Frontal cortex (tissue), 3 donors: ENCODE measurements at regions not wholly inside any gene's neighbourhood (a gene's known extent, or its start where the extent isn't known, plus 50 kb on each side); places are given as distances from the start of the nearest gene placed in this dataset.
"Not testable (repeated sequence)": the region's sequence is repeated elsewhere in the genome, so short reads cannot be mapped to it uniquely, and the experiment has no call there.

Experiments used
- DNase-seq, 2 donors: peaks; one replicate each; pipeline ENCODE4 v3.0.0; 2012; ENCODE audit warnings: low spot score in 2 of 2
- FAIRE-seq: peaks from 2 replicates; lab custom pipeline; 2012; peaks lifted over from hg19 to GRCh38; lab: Jason Lieb, UNC
- donor health status: control.
- donor health status: control.
- donor health status: control.

DNA sequence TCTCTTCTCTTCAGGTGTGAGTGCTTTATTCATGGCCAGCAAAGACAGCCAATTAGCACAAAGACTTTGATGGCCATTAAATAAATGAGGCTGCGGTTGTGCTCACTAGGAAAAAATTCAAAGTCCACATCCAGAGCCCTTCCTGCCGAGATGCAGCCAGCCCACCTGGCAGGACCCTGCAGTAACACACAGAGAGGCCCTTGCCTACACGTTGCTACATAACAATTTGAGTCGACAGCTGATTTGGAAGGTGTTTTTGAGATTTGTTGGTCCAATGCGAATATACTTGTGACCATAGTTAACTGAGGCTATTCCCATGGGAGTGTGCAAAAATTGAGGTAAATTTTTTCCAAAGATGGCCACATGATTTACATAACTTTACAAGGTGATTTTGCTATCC, 605.4 kb upstream of the HTR1E start:
- FAIRE-seq = no peak
- no peak for DNase-seq

DNA sequence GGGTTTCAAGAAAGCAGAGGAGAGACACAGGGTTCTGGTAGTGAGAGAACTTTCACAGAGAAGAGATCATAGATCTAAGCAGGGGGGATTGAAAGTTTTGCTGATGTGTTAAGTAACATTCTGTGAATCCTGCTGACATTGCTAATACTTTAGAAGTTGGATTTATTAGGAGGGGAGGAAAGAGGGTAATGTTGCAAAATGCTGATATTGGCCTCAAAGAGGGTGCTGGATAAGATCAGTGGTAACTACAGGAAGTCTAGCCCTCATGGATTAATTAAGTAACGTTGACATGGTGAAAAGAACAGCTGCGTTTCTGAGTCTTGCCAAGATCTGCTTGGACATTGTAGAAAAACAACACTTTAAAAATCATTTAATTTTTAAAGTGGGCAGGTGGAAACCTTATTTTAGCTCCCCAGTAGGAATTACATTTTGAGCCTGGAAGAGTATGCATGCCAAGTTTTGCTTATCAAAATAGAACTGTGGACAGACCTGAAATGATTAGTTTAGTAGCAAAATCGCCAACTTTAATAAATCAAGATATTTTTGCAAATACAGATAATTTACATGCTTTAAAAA, 606.0 kb upstream of the HTR1E start:
- FAIRE-seq = no peak

DNA sequence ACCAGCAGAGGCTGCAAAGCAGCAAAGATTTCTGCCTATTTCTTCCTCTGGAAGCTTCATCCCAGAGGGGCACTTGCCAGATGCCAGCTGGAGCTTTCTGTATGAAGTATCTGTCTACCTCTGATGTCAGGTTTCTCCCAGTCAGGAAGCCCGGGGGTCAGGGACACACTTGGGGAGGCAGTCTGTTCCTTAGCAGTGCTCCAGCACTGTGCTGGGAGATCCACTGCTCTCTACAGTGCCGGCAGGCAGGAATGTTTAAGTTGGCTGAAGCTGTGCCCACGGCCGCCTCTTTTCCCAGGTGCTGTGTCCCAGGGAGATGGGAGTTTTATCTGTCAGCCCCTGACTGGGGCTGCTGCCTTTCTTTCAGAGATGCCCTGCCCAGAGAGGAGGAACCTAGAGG, 631.1 kb upstream of the HTR1E start:
- FAIRE-seq (no peak), DNase-seq (no peak)

More for the DNA sequence above, 606.0 kb upstream of the HTR1E start:
- no peak for DNase-seq

DNA sequence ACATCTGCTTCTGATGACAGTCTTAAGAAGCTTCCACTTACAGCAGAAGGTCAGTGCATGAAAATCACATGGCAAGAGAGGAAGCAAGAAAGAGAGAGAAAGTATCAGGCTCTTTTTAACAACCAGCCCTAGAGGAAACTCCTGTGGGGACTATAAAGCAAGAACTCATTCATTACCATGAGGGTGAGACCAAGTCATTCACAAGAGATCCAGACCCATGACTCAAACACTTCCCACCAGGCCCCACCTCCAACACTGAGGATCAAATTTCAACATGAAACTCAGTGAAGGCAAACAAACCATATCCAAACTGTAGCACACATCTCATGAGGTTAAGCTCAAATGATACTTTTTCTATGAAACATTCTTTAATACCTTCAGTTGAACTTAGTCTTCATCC, 643.2 kb upstream of the SYNCRIP start:
- DNase-seq (no peak), FAIRE-seq (no peak)

DNA sequence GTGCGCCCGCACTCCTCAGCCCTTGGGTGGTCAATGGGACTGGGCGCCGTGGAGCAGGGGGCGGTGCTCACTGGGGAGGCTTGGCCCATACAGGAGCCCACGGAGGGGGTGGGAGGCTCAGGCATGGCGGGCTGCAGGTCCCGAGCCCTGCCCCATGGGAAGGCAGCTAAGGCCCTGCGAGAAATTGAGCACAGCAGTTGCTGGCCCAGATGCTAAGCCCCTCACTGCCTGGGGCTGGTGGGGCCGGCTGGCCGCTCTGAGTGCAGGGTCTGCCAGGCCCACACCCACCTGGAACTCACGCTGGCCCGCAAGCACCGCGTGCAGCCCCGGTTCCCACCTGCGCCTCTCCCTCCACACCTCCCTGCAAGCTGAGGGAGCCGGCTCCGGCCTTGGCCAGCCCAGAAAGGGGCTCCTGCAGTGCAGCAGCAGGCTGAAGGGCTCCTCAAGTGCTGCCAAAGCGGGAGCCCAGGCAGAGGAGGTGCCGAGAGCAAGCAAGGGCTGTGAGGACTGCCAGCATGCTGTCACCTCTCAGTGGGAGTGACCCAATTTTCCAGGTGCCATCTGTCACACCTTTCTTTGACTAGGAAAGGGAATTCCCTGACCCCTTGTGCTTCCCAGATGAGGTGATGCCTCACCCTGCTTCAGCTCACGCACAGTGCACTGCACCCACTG, 642.3 kb upstream of the SYNCRIP start:
- FAIRE-seq, DNase-seq: not testable (repeated sequence)

DNA sequence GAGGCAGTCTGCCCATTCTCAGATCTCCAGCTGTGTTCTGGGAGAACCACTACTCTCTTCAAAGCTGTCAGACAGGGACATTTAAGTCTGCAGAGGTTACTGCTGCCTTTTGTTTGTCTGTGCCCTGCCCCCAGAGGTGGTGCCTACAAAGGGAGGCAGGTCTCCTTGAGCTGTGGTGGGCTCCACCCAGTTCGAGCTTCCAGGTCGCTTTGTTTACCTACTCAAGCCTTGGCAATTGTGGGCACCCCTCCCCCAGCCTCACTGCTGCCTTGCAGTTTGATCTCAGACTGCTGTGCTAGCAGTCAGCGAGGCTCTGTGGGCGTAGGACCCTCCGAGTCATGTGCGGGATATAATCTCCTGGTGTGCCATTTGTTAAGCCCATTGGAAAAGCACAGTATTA, 640.9 kb upstream of the SYNCRIP start:
- not testable (repeated sequence) for DNase-seq, FAIRE-seq

DNA sequence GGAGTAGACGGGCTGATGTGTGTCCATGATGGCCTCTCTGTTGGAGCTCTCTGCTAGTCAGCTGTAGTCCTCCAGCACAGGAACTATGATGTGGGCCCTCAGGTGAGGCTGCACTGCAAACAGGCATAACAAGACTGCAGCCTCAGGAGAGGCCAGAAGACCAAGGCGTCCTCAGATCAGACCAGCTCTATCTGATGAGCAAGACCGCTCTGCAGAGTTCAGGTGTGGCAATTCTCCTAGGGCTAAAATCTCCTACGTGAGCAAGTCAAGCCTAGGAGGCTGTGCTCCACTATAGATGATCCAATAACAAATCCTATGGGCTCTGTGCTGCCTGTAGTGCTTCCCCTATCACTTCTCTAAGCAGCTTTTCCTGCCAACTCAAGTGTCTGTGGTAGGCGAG, 633.4 kb upstream of the SYNCRIP start:
- DNase-seq = no peak
- FAIRE-seq = no peak

DNA sequence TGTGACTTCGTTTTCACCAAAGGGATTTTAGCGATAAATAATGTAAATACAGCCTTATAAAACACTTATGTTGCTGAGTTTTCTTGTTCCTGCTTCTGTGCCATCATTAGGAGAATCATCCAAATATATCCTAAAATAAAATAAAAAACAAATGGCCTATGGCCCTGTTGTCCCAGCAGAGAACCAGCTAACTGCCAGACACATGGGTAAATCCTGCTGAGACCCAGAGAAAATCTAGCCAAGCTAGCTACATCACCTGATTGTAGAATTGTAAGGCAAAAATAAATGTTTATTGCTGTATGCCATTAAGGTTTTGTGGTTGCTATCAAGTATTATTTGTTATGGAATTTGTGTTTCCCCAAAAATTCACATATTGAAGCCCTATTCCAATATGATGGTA, 631.2 kb upstream of the SYNCRIP start:
- DNase-seq (no peak), FAIRE-seq (no peak)

DNA sequence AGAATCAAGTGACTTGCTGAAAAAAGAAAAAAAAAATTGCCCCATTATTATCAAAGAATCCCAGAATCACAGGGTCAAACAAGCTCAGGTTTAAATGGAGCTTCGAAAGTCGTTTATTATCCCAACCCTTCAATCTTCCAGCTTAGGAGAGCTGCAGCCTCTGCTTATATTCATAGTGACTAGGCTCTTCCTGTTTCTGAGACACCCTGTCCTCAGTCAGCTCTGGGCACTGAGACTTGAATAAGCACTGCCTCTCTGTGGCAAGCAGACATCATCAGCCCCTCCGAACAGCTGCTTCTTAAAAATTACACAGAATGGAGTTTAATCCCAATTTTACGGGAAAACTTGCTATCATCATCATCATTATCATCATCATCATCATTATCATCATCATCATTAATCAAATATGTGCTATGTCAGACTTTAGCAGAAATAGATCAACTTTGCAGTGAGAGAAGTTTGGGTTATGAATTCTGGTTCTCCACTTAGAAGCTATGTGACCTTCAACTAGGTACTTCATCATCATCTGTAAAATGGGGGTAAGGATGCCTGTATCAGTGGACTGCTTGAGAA, 614.0 kb upstream of the SYNCRIP start:
- no peak for FAIRE-seq
- no peak for DNase-seq

DNA sequence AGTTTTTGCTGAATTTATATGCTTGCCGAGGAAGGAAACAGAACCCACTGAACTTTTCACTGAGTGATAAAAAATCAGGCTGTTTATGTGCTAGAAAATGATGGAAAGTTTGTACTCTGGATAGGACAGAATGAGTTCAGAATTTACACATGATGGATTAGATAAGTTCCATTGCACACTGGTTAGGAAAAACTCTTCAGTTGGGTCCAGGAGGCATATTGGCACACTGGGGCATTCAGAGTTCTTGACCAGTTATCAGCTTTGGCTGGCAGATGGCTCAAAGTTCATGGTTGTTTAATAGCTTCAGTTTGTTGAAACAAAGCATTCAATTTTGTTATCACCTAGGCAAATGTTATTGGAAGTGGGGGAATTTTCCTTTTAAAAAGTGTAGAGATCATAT, 613.3 kb upstream of the SYNCRIP start:
- DNase-seq = no peak
- no peak for FAIRE-seq

DNA sequence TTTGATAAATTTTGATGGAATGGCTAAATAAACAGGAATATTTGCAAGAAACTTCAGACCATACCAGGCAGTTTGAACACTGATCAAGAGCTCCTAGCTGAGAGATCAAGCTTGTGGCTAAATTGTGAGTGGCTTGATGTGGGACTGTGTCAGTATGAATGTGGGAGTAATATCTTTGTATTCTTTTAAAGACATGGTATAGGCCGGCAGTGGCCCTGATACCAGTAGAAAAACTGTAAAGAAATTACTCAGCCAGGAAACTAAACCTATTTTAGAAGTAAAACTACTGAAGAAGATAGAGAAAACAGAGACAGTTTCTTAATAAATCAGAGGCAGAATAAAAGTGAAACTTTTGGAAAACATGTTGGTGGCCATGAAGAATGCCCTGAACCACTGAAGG, 608.4 kb upstream of the SYNCRIP start:
- DNase-seq (no peak), FAIRE-seq (no peak)

DNA sequence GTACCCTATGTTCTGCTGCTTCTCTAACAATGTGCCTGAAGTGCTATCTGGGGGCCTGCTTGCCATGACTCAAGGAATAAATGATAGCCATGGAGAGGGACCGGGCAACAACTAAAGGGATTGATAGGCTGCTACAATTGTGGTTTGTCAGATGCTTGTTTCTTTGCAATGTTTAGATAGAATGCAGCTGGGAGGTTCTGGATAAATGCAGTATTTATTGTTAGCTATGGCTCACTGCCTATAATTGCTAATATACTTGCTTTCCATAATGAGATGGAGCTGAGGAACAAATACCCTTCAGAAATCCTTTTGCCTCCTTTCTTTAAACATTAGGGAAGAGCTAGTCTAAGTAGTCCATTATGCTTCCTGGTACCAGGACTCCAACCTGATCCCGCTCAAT, 575.2 kb upstream of the SYNCRIP start:
- FAIRE-seq = no peak

DNA sequence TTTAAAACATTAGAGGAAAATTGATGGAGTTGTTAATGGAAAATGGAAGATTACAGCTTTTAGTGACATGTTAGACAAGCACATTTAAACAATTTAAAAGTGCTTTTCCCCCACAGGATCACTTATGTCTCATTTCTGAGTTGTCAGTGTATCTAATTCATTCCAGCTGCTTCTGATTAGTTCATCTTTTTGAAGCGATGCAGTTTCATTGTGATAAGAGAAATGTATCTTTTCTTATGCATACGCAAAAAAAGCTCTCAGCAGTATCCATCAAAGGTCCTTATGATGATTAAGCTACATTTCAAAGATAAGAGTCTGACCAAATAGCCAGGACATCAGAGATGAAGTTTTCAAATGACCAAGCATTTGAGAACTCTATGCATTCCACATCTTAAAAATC, 572.6 kb upstream of the SYNCRIP start:
- FAIRE-seq (no peak), DNase-seq (no peak)

More for the DNA sequence above, 575.2 kb upstream of the SYNCRIP start:
- DNase-seq = no peak

DNA sequence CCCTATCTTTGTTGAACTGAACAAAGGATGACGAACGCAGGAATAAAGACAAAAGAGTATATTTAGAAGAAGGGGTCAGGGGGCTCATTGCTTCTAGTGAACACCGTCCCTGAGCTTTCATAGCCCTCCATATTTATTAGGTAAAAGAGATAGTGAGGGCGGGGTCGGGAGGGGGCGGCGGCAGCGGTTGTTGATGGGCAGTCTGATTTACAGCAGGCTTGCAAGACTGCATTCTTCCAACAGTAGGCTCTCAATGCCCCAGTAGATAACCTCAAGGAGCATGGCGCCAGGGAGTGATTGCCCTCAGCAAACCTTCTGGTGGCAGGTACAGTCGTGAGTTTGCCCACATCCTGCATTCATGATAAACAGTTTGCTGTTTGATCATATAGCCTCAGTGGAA, 563.3 kb upstream of the SYNCRIP start:
- FAIRE-seq = no peak
- no peak for DNase-seq

DNA sequence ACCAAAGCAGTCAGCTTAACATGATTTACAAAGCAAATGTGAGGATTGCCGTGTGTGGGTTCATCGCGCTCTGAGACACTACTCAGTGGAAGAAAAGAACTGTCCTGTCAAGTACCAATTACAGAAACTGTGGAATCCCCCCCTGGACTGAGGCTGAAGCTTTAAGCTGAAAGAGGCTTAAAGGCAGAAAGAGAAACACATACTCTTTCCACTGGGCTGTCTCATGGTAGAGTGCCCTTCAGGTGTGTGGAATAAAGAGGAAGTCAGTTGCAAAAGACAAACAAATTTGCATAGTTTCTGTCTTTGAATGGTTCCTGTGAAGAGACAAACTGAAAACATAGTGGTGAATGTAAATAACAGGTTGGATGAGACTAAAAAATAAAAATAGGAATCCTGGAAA, 560.4 kb upstream of the SYNCRIP start:
- DNase-seq = no peak

DNA sequence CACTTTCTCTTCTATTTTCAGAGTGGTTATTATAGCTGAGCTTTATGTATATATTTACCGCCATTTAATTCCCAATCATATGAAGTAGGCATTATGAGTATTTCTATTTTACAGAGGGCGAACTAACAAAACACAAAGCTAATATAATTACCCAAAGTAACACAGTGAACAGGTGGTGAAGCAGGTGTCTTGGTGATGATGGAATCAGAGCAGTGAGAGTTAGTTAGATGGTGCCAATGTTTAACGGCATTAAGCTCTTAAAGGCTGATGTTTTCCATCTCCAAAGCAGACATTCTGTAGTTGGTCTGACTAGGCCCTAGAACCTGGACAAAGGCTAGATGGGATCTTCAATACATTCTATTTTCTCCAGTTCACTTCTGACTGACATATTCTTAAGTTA, 551.1 kb upstream of the SYNCRIP start:
- no peak for DNase-seq
- no peak for FAIRE-seq

More for the DNA sequence above, 560.4 kb upstream of the SYNCRIP start:
- no peak for FAIRE-seq

DNA sequence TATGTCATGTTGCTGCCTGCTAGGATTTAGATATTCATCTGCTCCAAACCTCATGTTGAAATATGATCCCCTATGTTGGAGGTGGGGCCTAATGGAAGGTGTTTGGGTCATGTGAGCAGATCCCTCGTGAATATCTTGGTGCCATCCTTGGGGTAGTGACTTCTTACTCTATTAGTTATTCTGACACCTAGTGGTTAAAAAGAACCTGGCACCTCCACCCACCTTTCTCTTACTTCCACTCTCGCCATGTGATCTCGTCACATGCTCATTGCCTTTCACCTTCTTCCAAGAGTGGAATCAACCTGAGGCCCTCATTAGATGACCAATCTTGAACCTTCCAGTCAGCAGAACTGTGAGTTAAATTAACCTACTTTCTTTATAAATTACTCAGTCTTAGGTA, 549.4 kb upstream of the SYNCRIP start:
- DNase-seq = no peak
- FAIRE-seq = no peak

DNA sequence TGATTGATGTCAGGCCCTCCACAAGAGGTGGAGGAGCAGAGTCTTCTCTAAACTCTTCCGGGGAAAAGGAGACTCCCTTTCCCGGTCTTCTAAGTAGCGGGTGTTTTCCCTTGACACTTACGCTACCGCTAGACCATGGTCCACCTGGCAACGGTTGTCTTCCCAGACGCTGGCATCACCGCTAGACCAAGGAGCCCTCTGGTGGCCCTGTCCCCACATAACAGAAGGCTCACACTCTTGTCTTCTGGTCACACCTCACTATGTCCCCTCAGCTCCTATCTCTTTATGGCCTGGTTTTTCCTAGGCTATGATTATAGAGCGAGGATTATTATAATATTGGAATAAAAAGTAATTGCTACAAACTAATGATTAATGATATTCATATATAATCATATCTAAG, 532.5 kb upstream of the SYNCRIP start:
- not testable (repeated sequence) for FAIRE-seq, DNase-seq

DNA sequence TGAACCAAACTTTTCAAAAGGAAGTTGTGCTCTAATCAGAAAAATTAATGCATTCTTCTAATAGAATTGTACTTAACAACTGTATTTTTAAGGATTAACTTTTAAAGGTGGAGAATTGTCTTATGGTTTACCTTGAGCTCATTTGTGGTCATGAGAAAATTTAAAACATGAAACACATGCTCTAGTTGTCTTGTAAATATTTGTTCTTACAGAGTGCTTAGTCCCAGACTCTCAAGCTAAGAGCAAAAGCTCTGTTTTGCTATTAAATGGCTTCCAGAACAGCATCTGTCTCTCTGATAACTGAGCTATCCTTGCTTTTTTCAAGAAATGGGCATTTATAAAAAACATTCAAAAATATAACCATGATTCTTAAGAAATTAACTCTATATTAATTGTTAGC, 512.2 kb upstream of the SYNCRIP start:
- no peak for FAIRE-seq
- no peak for DNase-seq

DNA sequence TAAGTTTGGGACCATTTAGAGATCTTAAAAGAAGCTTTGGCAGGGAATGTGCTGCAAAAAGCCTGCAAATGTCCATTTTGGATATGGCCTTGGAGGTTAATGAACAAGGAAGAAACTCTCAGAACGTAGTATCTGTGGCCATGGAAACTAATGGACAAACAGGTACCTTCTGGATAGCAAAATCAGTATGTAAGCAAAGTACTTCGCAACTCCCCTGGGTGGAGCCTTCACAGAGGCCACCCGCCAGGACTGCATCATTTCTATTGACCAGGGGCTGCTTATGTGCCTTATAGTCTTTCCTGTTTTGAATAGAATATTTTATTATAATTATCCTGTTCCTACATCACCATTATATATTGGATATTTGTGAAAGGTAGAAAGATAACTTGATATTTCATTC, 510.8 kb upstream of the SYNCRIP start:
- DNase-seq = no peak
- no peak for FAIRE-seq

DNA sequence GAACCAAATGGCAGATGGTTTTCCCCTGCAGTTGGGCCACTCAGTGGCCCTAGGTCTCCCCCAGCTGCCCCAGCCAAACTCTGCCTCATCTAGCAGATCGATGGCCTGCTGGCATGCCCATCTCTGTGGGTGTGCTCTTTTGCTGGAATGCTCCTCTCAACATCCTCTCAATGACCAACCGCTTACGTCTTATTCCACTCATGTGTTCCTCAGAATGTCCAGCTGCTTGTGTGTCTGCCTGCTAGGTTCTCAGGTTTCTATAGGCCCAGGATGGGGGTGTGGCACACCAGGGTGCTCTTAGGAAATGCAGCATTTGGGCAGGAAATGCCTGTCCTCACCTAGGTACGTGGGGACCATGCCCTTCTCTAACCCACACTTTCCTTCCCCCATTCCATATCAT, 509.9 kb upstream of the SYNCRIP start:
- DNase-seq = no peak
- FAIRE-seq = no peak

DNA sequence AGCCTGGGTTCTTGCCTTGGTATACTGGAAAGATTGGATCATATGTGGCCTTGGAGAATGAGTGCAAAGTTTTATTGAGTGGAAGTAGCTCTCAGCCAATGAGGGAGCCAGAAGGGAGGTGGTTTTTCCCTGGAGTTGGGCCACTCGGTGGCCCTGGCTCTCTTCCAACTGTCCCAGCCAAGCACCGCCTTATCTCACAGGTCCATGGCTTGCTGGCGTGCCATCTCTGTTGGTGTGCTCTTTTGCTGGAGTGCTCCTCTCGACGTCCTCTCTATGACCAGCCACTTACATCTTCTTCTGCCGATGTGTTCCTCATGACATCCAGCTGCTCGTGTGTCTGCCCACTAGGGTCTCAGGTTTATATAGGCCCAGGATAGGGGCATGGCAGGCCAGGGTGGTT, 505.9 kb upstream of the SYNCRIP start:
- no peak for FAIRE-seq
- DNase-seq = no peak
